HG03442 (cell line): ENCODE measurements at regions not wholly inside any gene's neighbourhood (a gene's known extent, or its start where the extent isn't known, plus 50 kb on each side); places are given as distances from the start of the nearest gene placed in this dataset.

Source experiments
- ATAC-seq: cut with Tn5 transposase; IDR thresholded peaks from one replicate; pipeline ENCODE4 v1.9.1; 2021; ENCODE audit warnings: mild to moderate bottlenecking, moderate library complexity; ENCODE audit not compliant: unreplicated experiment

GRCh38 chr5:128591598-128592455, 53.8 kb upstream of the FBN2 start:
- ATAC-seq, result no peak

GRCh38 chr5:128596071-128596470, 58.0 kb upstream of the FBN2 start:
- no peak for ATAC-seq

- no peak for ATAC-seq
These were observed 59.1 kb upstream of the FBN2 start for GRCh38 chr5:128597156-128597555.

- no peak for ATAC-seq
These were observed 75.1 kb upstream of the FBN2 start for GRCh38 chr5:128613128-128613527.

GRCh38 chr5:128613766-128614165, 75.7 kb upstream of the FBN2 start:
- no peak for ATAC-seq

GRCh38 chr5:128615578-128615977, 77.5 kb upstream of the FBN2 start:
- ATAC-seq, result no peak

DNA sequence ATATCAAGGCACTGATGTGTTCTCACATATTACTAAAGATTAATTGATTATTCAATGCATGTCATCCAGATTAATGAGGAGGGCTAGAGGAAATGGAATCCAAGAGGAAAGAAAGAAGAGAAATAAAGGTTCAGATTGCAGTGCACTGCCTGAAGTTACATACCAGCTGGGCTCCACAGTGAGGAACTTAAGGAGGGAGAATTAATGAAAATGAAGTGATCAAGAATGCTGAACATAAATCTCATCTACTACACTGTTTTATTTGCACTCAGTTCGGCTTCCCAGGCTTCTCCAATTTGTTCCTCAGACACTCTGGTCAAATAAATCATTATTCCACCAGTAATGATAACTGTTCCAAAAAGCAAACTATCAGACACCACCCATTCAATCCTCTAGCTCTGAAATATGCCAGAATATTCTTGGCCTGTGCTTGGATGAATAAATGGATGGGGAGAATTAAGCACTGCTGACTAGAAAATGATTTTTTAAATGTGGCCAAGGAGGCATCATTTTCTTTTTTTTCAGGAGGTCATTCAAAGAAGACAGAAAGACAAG, 88.6 kb upstream of the FBN2 start:
- ATAC-seq, result no peak

DNA sequence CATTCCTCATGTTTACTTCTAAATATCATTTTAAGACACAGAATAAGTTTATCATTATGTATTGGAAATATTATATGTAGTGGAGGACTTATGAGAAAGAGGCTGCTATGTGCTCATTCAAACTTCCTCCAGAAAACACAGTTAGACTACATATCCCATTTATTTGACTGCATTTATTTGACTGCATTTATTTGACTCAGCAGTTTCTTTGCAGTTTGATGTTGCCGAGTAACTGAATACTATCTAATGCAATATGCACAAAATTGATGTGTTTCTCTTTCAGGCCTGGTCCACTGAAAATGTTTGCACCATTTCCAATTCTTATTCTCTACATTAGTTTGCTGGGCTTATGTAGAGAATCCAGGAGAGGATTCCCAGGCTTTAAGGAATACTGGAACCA, 89.9 kb upstream of the FBN2 start:
- no peak for ATAC-seq

DNA sequence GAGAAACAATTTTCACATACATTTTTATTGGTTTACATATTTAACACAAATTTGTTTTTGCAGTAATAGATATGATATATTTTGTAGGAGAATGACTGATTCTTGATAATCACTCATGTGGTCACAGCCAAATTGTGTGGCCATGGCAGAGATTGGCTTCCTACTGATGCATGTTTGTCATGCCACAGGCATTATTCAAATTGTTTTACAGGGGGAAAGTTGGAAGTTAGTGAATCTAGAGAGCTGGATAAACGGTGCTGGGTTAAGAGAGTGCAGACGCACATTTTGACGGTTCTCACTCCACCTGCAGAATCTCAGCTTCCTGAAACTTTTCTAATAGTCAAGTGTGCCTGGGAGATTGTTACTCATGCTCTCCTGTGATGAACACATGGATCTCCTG, 91.1 kb upstream of the FBN2 start:
- ATAC-seq, result no peak

- no peak for ATAC-seq
These were observed 92.1 kb upstream of the FBN2 start for GRCh38 chr5:128630121-128630520.

DNA sequence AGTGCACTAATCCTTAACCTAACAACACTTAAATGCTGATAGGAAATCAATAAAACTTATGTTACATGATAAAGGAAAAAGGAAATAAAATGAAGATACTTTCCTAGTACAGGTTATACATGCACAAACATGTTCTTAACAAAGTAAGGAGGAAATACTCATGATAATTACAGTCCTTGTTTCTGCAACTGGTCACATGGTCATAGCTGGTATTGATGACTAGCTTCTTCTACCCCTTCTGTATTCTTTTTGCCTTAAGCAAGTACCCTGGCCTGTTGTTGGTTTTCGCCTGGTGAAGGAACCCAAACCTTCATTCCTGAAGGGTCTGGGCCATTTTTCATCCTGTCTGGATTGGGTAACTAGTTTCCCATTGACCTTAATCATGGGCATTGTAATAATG, 93.7 kb upstream of the FBN2 start:
- no peak for ATAC-seq

GRCh38 chr5:128632264-128632663, 94.2 kb upstream of the FBN2 start:
- no peak for ATAC-seq

DNA sequence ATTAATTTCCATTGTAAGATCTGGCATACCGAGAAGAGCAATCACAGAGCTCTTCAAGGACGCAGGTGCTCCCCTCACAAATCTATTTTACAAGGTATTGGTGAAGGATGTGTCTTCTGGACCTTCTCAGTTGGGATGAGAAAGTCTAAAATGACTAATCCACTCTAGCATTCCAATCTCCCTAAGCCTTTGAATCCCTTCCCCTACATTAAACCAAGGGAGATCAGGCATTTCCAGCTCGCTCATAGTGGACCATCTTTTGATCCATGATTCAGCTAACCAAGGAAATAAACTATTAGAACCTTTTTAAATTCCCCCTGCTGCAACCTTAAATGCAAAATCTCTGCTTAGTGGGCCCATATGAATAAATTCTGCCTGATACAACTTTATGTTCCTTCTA, 95.9 kb upstream of the FBN2 start:
- ATAC-seq, result no peak

GRCh38 chr5:128635379-128635778, 97.3 kb upstream of the FBN2 start:
- no peak for ATAC-seq

DNA sequence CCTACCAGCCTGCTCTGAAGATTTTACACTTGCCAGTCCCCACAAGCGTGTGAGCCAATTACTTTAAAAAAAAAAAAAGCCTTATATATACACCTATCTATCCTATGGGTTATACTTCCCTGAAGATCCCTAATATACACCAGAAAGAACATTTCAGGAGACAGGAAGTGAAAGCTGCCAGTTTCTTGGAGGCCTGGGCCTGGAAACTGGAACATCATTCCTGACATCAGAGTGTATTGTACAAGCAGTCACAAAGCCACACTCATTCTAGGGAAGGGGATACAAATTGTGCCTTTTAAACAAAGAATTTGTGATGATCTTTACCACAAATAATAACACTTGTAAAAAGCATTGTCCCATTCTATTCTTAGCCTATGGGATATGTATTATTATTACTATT, 98.3 kb upstream of the FBN2 start:
- no peak for ATAC-seq

- no peak for ATAC-seq
These were observed 99.0 kb upstream of the FBN2 start for GRCh38 chr5:128637031-128637430.

- ATAC-seq, result no peak
These were observed 103.8 kb upstream of the FBN2 start for GRCh38 chr5:128641861-128642260.

- ATAC-seq, result no peak
These were observed 106.8 kb upstream of the FBN2 start for GRCh38 chr5:128644863-128645262.

GRCh38 chr5:128645581-128645980, 107.5 kb upstream of the FBN2 start:
- ATAC-seq, result no peak

- ATAC-seq, result no peak
These were observed 108.1 kb upstream of the FBN2 start for GRCh38 chr5:128646176-128646575.

- ATAC-seq, result no peak
These were observed 111.1 kb upstream of the FBN2 start for GRCh38 chr5:128649192-128649591.

- ATAC-seq, result no peak
These were observed 125.0 kb upstream of the FBN2 start for GRCh38 chr5:128662997-128663396.
